Lower leg skin (tissue), 3 donors: ENCODE measurements at regions not wholly inside any gene's neighbourhood (a gene's known extent, or its start where the extent isn't known, plus 50 kb on each side); places are given as distances from the start of the nearest gene placed in this dataset.

Experiments
- CTCF ChIP-seq, 3 donors: fragments of 450-650 bp; IDR thresholded peaks; one replicate each; pipeline ENCODE4 v1.5.1; 2016; ENCODE audit warnings: antibody characterized with exemption in 3 of 3, mild to moderate bottlenecking in 3 of 3, moderate library complexity in 2 of 3
- POLR2A ChIP-seq, 2 donors: fragments of 450-650 bp; IDR thresholded peaks; one replicate each; pipeline ENCODE4 v1.6.1; 2016 to 2017; ENCODE audit warnings: antibody characterized with exemption in 2 of 2, mild to moderate bottlenecking in 1 of 2, moderate library complexity in 1 of 2

DNA sequence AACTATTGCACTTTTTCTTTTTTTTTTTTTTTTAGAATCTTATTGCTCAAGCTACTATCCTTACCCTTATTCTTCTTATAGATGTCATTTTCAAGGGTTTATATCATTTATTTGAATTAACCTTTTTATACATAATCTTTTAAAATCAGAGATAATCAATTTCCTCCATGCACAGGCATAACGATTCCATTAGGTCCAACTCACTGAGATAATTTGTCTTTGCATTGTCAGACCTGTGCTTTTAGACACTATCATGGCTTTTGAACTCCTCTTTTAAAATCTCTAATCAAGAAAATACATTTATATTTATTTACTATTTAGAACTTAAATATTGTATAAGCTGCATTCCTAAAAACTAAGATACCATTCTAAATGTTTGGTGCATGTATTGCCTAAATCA lies 1454.9 kb downstream of the ZPLD1 start:
- TF ChIP-seq CTCF (IDR thresholded peaks at IDR 0.05) (no peak), POLR2A (IDR thresholded peaks at IDR 0.05) (no peak)
